Hepatic stellate cell (primary cell): ENCODE measurements at regions not wholly inside any gene's neighbourhood (a gene's known extent, or its start where the extent isn't known, plus 50 kb on each side); places are given as distances from the start of the nearest gene placed in this dataset.

ENCODE experiments used
- DNase-seq: peaks from one replicate; pipeline ENCODE4 v3.0.0; 2011; ENCODE audit warnings: low spot score

DNA sequence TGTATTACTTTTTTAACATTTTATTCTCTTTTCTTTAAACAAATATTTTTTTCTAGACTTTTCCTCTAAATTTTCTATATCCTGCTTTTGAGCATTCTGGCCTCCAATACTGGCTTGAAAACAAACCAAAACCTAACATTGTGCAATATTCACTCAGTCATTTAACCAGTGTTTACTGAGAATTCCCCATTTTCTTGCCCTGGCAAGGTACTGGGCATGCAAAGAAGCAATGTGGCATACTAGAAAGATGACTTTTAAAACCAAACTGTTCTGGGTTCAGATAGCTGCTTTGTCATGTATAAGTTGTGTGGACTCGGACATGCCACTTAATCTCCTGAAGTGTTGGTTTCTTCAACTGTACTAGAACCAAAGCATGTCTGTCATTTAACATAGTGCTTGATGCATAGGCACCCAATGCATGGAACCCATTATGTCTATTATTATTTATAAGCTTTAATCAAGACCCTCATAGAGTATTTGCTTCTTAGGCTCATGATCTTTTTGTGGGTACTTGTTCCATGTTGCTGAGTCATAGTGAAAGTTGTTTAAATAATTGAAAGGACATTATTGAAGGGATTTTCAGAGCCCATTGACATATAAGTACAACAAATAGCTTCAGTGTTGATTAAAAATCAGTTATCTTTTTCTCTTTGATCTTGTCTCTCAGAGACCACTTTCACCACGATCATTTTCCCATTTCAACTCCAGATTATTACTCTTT is 185.4 kb upstream of the OSR1 start:
- DNase-seq, result no peak

DNA sequence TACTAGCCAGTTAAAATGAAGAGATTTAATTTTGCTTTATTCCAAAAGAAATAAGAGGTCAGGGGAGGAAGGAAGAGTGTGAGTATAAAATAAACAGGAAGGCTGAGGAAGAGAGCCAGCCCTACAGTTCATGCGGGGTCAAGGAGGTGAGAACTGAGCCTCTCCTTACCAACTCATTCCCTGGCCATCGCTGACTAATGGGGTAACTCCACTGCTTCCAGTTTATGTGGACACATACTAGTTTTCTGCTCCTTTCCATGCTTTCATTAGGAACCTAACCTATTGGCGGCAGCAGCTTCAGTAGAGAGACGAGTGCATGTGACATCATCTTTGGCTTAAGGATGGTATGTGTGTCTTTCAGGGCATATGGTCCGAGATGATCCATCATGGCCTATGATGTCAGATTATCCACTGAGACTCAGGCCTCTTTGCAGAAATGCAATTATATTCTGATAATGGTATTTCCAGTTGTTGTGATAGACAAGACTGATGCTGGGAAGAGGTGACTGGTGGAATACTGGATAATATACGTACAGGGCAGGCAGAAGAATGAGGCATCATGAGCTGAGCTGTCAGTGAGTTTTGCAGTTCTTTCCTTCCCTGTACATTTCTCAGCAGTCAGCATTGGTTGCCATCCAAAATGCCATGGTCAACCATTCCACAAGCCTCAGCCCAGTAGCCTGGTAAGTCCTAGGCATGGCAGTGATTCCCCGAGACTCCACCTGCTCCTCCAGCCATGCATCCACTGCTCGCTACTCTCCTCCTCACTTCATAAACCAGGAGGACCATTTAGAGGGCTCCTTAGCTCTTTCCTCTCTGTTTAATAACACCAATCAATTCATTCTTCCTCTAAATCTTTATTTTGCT is 184.6 kb upstream of the OSR1 start:
- no peak for DNase-seq

DNA sequence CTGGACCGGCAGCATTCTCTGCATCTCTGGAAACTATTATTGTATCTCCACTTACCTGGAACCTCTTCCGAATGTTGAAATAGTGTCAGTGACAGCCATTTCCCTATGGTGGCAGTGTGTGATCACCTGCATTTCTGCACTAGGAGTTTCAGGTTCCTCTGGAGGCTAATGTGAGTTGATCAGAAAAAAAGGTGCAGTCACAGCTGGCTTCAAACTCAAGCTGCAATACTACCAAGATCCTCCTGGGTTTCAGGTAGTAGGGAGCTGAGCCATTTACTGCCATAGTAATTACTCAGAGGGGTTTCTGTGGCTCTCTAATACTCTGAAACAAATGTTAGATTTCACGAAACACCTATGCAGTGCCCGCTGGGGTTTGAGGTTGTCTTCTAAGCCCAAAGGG is 183.5 kb upstream of the OSR1 start:
- no peak for DNase-seq

DNA sequence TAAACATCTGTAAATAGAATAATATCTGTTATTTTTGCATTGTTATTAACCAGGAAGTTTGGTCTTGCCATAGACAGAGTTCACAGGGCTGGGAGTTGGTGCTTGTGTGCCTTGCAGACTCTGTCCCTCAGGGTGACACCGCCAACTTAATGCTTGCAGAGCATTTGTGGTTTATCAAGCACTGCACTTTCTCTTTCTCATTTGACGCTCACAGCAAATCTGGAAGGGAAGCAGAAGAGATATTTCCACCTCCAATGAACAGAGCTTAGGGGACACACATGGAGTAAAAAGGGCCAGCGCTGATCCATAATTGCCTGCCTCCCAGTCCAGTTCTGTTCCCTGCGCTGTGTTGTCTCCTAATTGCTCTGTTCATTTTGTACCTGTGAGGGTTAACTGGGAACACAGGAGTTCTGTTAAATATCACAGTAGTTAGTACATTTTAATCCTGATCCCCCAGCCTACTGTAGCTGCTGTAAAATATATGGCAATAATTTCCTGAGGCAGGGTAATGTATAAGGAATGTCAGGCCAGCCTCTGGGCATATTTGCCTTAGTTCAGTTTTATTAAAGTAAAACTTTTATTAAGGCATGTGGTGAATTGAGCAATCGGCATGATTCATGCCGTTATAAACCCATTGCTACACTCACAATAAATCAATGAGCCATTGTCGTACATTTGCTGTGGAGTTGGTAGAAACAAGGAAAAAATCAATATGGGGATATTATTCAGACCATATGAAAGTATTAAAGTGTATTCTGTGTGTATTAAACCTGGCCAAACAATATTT is 182.5 kb upstream of the OSR1 start:
- peak; percentile 32 for DNase-seq

DNA sequence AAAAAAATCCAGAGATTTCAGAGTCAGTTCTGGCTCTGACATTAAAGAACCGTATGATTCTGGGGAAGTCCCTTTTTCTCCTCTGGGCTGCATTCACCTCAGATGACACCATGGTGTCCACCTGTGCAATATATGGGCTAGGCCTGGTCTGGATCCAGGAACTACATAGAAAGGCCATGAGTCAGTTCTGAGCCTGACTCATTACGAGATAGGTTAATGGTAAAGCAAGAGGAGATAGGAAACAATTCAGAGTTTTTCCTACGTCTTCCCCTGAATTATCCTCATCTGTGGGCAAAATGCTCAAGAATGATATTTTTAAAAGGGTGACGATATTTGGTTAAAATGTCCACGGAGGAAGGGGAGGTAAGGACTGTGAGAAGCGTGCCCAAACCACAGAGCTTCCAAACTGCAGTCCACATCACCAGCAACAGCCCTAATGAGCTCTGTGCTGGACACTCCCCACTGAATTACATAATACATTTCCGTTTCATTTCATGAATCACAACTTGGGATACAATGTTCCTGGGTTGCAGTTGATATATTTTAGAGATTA is 180.1 kb upstream of the OSR1 start:
- DNase-seq, result peak; percentile 40

DNA sequence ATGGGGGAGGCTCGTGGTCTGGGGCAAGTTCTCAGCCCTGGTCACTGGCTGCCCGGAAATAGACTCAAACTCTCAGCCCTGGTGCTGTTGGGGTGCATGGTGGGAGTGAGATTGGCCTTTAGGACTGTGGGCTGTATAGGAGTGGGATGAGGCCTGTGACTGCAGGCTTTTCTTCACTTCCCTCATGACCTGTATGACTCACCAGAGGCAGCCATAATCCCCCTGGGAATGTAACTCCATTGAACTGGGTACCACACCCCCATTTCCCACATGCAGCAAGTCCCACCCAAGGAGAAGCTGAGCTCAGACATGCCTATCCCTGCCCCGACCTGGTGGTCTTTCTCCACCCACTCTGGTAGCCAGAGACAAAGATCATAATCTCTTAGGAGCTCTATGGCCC is 177.7 kb upstream of the OSR1 start:
- DNase-seq, result no peak

DNA sequence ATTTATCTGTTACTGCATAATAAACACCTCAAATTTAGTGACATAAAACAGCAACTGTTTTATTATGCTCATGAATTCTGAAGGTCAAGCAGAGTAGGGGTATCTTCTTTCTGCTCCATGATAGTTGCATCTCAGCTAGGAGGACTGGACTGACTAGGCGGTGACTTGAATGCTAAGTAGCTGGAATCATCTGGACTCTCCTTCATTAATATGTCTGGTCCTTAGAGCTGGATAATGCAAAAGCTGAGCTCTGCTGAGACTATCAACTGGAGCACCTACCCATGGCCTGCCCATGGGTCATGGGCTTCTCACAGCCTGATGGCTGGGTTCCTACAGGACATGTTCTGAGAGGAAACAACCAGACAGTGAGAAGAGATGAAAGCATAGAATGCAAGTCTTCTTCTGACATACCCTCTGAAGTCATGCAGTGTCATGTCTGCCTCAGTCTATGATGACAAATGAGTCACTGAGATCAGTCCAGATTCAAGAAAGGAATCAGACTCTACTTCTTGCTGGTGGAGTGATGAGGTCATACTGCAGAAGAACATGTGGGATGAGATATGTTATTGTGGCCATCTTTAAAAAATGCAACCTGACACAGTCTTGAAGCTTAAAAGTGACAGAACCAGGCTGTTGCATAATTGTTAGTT is 174.2 kb upstream of the OSR1 start:
- no peak for DNase-seq

DNA sequence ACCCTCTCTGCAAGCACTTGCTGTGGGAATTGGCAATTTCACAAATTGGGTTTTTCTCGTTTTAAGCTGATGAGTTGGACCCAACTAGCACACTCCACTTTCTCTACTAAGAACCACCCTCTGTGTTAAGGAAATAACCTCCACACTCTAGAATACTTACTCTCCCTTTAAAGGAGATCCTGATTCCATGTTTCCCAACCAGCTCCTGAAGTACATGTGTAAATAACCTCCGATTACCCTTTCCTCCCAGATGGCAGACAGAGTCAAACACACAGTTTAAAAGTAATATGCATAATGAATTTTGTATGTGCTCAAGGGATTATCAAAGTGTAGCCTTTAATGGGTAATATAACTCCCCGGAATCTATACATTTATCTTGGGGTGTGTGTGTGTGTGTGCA is 171.3 kb upstream of the OSR1 start:
- DNase-seq, result no peak

DNA sequence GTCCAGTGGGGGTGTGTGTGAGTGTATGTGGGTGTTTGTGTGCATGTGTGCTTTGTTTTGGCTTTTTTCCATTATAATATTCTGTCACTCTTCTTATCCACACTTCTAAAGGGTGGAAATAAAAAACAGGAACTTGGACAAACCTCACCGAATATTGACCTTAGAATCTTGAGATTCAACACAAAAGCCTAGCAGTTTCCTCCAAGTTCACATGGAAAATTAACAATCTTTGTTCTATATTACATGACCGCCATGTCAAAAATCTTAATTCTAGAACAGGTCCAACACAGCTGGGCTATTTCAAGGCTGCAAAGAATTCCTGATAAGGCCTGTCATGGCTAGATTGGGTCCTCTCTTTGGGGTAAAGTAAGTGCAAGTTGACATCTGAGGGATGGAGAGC is 169.3 kb upstream of the OSR1 start:
- DNase-seq, result no peak

DNA sequence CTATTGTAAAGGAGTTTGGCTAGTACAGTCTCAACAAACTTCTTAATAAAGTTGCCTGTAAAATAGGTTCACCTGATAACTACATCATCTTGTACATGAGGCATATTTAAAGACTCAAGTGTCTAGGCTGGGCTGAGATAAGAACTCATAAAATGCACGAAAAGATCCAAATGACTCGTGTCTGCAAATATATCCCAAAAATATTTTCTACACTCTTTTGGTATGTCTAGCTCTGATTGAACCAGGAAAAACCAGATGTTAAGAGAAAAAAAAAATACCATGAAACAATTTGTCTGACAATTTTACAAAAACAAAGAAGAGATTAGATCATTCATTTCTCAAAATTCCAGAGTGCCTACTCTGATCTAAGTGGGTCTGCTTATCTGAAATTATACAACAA is 166.9 kb upstream of the OSR1 start:
- no peak for DNase-seq

DNA sequence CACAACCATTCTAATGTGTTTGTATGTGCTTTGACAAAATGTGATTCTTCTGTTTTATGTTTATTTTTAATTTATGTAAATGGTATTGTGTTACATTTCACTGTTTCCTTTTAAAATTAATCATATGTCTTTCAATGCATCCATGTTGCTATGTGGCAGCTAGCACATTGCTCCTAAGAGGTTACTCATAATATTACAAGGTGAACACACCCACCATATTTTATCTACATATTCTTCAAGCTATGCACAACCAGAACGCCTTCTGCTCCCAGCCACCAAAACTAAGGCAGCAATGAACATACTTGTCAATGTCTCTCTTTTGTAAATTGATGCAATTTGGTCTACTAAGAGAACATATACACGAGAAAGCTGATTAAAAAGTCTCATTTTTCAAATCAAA is 160.6 kb upstream of the OSR1 start:
- no peak for DNase-seq

DNA sequence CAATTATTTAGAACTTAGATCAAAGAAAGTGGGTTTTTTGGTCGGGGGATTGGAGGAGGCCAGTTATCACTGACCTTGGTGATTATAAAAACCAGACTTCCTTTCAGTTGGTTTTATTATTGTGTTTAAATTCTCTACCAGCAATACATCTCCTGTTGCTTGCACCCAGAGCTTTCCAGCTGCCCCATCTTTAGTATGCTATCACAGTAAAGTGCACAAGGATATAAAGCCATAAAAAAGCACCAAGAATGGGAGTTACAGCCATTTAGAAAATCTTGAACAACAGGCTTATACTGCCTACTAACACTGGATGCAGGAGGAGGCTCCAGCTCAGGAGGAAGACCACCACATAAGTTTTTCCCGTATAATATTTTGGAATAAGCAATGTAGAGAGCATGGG is 148.7 kb upstream of the OSR1 start:
- DNase-seq, result no peak

DNA sequence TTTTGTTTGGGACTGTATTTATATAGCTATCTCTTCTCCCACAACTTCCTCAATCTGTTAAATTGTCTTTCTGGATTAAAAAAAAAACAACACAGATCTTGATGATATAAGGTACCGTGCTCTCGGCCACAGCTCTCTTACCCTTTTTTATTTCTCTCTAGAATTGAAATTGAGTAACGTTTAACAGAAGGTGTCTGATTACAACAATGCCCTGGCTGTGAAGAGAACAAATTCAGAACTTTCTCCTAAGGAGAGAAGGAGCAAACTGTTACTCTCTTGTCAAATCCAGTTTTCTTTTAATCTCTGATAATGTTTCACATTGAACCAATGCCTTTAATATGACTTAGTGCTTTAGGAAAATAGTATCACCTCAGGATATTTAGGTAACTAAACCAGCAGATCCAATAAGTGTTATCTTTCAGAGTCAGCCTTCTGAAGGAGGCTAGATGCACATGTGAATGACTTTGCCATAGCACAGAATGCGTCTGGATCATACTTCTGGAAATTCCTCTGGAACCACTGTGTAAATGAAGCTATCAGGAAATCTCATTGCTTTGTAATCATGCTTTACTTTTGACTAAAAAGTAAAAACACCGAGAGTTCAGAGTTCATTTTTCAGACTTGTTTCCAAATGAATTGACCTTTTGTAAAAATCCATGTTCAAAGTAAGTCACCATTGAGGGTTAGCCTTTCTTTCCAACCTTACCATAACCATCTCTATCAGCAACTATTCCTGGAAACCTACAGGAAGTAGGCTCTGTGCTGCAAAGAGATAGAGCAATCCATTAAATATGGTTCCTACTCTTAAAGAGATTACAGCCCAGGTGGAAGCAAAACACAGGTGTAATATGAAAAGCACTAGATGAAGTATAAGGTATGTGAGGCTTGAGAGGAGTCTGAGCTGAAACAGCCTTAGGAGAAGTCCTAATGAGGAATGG is 147.0 kb upstream of the OSR1 start:
- no peak for DNase-seq

DNA sequence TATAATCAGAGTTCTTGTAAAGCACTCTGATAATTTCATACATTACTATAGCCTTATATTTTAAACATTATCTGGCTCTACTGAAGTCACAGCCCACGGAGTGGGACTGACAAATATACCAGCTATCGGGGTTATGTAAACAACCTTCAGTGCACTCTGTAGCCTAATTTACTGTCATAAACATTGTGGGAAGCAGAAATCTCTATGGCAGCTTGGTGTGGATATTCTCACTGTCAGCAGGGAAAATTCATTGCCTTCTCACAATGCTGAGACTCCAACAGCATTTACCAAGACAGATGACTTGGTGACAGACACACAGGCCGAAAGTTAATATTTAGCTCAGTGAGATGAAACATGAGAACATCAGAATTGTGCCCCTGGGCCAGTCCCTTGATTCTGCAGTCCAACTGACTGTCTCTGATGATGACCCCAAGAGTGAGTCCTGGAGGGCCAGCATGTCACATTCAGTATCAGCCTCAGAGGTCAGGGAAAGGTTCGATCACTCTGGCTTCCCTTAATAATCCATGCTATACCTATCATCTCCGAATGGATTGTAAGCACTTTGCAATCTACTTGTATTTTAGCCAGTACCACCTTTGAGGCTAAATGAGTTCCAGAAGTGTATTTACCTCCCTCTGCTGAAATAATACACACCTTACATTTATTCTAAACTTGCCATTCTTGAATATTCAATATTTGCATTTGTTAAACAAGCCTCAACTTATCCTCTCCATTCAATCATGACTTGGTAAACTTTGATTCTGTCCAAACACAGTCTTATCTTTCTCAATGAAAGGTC is 146.2 kb upstream of the OSR1 start:
- DNase-seq, result no peak

DNA sequence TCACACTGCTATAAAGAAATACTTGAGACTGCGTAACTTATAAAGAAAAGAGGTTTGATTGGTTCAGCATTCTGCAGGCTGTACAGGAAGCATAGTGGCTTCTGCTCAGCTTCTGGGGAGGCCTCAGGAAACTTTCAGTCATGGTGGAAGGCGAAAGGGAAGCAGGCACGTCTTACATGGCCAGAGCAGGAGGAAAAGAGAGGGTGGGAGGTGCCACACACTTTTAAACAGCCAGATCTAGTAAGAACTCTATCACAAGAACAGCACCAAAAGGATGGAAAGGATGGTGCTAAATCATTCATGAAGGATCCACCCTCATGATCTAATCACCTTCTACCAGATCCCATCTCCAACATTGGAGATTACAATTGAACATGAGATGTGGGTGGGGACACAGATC is 145.5 kb upstream of the OSR1 start:
- DNase-seq, result no peak

DNA sequence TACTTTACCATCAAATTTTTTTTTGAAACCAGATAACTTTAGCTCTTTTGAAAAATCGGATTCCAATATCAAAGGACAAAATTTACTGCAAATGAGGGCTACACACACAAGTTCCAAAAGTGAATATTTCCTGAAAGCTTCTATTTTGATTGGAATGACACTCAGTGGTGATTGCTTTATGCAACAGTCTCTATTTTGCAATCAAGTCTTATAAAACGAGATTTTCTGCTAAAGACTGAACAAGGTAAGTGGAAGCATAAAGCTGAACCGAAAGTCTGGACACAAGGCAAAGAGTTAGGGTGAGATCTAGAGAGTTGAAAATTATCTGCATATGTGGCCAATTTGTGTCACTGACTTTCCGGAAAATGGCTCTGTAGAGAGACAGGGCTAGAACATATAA is 145.0 kb upstream of the OSR1 start:
- DNase-seq, result no peak

DNA sequence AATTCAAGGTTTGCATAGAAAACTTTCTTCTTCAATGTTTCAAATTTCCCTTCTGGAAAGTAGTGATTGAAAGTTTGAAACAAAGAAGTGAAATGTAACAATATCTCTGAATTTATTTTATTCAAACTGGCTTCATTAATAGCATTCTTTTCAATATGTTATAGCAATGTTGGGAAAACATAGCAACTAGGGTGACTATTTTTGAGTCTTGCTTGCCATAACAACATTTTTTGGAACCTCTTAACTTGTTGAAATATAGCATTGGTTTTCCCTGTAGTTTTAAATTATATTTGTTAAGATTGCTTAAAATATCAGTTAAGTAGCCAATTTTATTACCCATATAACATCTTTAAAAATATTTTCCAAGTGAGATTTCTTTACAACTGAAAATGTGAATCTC is 141.7 kb upstream of the OSR1 start:
- DNase-seq, result no peak

DNA sequence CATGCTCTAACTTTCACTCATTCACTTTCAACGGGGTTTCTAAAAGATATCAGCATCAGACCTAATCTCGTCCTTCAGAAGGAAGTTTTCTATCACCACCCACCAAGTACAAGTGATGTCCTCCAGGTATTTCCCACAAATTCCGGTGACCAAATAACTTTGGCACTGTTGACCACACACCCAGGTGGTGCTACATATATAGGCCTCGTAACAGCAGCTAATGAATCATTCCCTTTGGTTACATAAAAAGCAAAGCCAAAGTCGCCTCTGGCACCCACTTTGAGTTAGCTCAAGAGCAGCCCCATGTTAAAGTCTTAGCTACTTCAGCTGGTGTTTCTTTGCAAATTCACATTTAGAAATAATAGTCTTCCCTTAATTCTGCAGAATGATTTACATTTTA is 138.2 kb upstream of the OSR1 start:
- DNase-seq, result no peak

DNA sequence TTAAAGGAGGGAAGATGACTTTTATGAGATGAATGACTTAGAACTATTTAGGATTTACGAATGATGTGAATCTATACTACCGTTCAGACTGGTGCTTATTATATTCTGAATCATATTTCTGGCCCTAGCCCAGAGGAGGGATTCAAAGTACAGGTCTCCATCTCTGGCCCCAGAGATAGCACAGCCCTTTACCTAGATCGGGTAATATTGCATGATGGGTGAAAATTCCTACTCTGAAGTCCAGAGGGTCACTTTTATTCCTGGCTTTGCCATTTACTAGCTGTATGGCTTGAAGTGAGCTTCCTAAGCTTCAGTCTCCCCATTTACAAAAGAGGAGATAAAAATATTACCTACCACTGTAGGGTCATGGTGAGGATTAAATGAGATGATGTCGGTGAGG is 135.8 kb upstream of the OSR1 start:
- no peak for DNase-seq

DNA sequence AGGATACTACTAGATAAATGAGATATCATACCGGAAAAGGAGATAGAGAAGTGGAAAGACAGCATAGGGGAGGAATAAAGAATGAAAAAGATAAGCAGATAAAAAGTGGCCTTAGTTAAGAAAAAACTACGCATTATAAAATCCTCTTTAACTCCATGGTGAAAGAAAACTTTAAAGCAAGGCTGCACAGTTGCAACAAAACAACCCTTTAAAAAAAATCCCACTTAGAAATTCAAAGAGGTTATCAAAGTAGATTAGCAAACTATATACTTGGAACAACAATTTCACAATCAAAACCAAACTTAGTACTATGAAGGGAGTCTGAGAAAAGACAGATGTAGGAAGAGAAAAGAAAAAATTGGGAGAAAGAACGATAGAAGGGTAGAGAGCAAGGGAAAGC is 133.4 kb upstream of the OSR1 start:
- DNase-seq, result no peak
